NCI-H187 (cell line): ENCODE measurements at regions not wholly inside any gene's neighbourhood (a gene's known extent, or its start where the extent isn't known, plus 50 kb on each side); places are given as distances from the start of the nearest gene placed in this dataset.
"Not testable (repeated sequence)": the region's sequence is repeated elsewhere in the genome, so short reads cannot be mapped to it uniquely, and the experiment has no call there.

Source experiments
- DNase-seq, 2 experiments: peaks; one replicate each; lab custom pipeline; 2025; lab: John Stamatoyannopoulos, UW

DNA sequence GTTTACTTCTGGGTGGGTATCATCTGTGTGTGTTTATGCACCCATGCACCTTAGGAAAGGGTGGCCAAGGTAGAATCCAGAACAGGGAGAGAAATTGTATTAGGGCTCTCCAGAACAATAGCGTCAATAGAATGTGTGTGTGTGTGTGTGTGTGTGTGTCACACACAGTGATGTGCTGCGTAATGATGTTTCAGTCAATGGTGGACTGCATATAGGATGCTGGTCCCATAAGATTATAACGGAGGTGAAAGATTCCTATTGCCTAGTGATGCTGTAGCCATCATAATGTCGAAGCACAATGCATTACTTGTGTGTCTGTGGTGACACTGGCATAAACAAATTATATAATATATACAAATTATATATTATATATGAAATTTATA, 69.3 kb upstream of the PRR23C start:
- no peak for DNase-seq

- not testable (repeated sequence) for DNase-seq
These were observed 71.9 kb upstream of the PRR23C start for GRCh38 chr3:139116631-139117030.

DNA sequence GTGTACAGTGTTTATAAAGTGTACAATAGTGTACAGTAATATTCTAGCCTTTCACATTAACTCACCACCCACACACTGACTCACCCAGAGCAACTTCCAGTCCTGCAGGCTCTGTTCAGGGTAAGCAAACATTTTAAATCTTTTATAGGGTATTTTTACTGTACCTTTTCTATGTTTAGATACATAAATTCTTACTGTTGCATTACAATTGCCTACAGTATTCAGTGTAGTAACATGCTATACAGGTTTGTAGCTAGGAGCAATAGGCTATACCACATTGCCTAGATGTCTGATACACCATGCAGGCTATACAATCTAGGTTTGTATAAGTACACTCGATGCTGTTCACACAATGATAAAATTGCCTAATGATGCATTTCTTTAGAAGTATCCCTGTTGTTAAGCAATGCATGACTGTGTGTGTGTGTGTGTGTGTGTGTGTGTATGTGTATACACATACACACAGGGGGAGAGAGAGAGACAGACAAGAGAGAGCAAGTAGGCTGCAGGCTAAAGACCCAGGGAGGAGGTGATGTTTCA, 72.5 kb upstream of the PRR23C start:
- no peak for DNase-seq

DNA sequence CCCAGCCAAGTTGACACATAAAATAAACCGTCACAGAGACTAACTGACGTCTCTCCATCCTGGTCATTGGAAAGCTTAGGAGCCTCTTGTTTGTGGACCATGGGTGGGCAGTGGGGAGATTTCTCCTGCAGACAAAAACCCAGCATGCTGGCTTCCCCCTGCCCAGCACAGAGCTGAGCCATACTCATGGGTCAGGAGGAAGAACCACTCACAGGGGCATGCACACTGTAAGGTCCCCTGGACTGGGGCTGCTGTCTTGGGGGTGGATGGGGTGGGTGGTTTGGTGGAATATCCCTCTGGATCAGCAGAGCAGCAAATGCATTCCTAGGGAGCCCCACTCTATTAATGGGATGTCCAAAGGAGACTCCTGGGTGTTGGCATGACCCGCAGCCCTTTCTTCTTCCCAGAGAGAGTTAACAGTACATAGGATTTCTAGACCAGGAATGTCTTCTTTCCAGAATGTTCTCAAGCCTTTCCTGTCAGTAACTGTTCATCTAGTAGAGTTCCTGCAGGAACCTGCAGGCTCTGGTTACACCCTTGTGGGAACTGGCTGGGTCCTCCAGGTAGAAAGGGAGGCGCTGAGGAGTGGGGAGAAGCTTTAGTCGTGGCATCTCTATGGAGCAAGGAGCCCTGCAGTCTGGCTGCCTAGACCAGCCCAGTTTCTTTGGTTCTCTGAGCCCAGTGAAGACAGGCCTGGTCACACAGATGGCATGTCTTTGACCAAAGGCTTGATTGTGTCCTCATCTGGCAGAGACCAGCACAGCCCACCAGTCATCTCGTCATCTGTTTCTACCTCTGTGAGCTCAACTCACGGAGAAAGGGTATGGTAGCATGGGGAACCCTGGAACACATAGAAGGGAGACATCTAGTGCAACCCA, 73.4 kb upstream of the PRR23C start:
- no peak for DNase-seq

- no peak for DNase-seq
These were observed 74.1 kb upstream of the PRR23C start for GRCh38 chr3:139118835-139119234.

GRCh38 chr3:139119331-139120025, 74.8 kb upstream of the PRR23C start:
- no peak for DNase-seq

DNA sequence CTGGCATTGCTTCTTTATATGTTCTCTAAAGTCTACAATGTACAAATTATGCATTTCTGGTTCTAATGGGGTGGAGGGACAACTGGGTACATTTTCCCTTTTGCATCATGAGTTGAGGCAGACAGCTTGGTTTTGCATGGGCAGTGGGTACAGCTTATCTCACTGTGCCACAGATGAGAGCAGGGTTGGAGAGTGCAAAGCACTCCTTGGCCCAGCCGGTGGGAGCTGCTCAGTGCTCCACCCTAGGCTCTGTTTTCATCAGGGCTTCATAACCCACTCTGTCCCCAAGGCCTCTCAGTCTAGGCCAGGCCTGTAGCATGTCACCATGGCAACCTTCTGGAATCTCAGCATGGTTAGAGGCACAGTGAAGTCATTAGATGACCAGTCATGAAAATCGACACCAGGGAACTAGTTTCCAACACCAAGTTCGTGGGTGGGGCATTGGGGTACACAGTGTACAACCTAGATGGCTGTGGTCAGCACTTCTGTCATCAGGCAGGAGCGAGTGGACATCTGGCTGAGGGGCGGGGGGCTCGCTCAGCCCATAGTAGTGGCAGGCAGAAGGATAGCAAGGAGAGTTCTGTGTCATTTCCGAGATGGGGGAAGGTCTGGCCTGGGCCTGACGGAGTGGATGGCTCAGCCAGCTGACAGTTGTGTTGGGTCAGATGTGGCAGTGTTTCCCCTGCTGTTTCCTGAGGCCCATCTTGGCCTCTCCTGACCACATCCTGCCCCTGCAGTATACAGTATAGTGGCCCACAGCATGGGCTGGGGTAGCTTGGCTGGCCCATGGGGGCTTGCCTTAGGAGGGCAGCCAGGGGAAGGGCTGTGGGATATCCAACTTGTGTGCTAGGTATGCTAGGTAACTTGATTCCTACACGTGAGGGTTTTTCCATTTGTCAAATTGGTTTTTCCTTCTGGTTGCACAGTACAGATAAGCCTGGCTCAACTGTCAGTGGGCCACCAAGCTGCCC, 75.7 kb upstream of the PRR23C start:
- DNase-seq: no peak

GRCh38 chr3:139121513-139122220, 77.0 kb upstream of the PRR23C start:
- DNase-seq: no peak

- DNase-seq: no peak
These were observed 77.5 kb upstream of the PRR23C start for GRCh38 chr3:139122221-139122581.

DNA sequence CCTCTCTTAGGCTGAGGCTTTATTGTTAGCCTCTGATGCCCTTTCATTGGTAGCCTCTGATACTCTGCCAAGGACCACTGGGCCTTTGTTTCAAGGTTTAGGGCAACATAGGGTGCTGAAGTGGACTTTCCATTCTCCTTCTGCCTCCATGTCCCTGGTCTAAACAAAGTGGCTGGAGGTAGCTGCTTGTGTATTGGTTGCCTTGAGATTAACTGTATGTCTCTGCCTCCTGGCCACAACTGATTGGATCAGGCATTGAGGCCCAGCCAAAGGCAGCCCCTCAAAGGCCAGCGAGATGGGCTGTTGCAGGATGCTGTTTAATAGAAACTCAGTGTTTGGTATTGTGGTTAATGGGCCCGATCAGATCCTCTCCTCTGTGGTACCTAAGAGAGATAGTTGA, 77.9 kb upstream of the PRR23C start:
- DNase-seq: no peak

DNA sequence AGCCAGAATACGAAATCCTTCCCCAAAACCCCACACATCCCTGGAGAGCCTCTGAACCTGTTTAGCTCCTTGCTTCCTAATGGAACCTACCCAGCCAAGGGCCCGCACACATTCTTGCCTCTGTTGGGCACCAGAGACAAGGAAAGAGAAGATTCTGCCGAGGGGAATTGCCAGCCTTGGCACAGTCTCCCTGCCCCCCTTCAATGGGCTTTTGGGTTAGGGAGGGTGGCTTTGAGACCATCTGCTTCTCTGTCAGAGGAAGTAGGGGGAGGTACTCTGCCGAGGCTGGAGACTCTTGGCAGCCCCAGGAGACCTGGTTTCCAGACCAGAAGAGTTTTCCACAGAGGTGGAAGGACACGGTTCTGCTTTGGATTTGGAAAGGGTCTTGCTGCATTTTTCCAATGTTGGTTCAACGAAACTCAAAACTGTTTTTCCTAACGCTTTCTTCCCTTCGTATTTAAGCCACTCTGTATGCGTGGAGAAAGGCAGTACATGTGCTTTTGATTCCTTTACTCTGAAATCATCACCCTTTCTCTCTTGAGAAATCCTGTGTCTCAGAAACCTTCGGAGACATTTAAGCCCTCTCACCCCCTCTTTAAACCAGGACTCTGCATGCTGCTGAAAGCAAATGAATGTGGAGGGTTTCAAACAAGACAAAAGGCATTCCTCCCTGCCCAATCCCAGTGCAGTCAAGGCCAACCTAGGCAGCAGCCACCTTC, 78.8 kb upstream of the PRR23C start:
- DNase-seq: no peak

DNA sequence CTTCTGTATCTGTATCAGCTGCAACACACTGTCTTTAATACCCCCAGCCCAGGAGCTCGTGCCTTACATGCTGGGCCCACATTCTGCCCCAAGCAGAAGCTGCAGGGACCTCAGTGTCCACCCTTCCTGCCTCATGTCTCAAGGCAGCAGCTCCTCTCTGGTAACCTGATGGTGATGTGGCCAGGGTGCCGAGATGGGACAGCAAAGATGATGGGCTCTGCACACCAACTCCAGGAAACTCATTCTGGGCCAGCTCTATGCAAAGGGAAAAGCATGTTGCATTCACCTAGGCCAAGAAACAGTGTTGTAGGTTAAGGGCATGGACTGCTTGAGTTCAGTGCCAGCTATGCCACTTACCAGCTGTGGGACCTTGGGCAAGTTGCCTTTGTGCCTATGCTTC, 79.5 kb upstream of the PRR23C start:
- DNase-seq: no peak

DNA sequence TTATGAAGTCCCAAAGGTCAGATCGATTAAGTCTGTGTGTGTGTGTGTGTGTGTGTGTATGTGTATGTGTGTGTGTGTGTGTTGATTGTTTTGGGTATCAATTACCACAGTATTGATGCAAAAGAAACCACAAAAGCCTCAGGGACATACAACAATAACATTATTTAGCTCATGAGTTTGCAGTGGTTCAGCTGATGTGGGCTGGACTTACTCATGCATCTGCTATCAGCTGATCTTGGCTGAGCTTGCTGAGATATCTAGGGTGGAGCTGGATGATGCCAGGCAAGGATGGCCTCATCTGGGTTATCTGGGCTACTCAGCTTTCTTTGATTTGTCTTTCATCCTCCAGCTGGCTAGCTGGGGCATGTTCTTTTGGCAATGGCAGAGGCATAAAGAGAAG, 82.4 kb upstream of the PRR23C start:
- DNase-seq: no peak

- not testable (repeated sequence) for DNase-seq
These were observed 82.9 kb upstream of the PRR23C start for GRCh38 chr3:139127629-139128028.

GRCh38 chr3:139128803-139129202, 84.1 kb upstream of the PRR23C start:
- DNase-seq: no peak

DNA sequence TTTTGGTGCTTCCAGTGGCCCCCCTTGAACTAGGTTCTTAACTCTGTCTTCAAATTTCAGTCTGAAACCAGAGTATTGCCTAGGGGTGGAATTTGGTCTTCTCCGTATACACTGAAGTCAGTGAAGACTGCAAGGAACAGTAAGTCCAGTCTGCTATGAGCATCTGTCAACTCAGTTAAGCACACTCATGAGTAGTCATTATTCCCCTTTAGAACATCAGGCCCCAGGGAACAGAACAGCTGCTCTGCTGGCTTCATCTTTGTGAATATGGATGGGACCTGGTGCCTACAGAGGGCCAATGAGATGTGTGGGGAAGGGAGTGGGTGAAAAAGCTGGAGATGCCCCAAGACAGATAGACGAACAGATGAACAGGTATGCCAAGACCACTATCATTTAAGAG, 85.2 kb upstream of the PRR23C start:
- no peak for DNase-seq

DNA sequence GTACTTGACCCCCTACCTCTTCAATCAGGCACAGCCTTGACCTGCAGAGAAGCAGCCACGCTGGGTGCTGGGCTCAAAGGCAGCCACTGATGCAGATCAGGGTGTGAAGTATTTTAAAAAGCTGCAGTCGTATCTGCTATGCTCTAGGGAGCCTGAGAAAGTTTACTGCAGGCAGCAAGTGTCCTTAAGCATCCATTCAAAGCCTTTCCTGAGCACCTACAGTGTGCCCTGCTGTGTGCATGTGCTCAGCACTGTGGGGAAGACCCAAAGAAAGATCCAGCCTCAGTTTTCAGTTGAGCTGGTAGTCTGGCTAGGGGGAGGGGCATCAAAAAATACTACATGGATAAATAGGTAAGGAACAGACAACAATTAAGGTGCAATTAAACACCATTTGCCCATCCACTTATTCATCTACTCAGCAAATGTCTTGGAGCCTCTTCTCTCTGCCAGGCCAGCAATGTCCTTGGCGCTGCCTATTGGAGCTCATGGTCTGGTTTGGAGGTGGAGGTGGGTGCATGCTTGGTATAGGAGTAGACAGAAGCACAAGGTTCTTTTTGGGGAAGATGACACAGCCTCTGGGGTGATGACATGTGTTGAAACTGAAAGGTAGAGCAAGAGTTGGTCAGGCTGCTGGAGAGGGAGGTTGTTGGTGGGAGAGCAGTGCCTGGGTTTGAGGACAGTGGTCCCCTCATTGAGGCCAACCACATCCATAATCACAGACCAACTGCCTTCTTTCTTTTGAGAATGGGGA, 85.9 kb upstream of the PRR23C start:
- no peak for DNase-seq

DNA sequence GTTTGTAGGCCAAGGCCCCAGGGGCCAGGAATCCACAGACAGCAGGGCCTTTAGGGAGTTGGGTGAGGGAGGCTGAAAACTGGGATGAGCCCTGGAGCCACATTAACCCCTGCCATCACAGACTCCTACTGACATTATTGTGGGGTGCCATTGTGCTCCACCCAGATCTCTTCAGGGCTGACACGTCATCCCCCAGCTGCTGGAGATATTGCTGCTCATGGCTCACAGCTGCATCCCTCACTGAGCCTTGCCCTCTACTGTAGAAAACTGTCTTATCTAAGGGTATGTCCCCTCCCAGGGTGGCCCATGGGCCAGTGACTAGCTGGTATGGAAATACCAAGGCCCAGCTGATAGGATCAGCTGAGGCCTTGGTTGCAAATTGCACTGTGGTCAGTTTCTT, 87.3 kb upstream of the PRR23C start:
- no peak for DNase-seq

DNA sequence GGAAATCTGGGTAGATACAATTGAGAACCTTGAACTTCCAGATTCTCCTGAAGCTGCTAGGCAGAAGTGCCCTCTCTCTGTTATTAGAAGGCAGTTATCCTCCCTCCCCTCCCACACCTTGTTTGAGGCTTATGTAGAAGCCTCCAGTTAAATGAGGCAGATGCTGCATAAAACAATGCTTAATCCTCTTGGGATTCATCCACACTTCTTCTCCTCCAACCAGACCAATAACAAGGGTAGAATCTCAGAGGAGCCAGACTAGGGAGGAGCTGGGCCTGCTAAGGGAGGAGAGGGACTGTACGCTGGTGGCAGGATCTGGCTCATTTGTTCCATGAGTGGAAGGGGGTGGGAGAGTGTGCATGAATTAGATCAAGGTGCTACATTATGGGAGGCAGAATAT, 88.3 kb upstream of the PRR23C start:
- DNase-seq: peak; percentile 9 to 45
